Stimulated activated CD8-positive, alpha-beta memory T cell treated with anti-CD3 and anti-CD28 coated beads, Interleukin-4, amount 100 ng/mL, for 48 hours (primary cell): ENCODE measurements at regions not wholly inside any gene's neighbourhood (a gene's known extent, or its start where the extent isn't known, plus 50 kb on each side); places are given as distances from the start of the nearest gene placed in this dataset.

Source experiments
- DNase-seq: peaks from one replicate; pipeline ENCODE4 v3.0.0-alpha.2; 2020

- no peak for DNase-seq
Observed at GRCh38 chr15:100829457-100829856, 50.2 kb upstream of the ALDH1A3 start.
